A549 (cell line): ENCODE measurements at regions not wholly inside any gene's neighbourhood (a gene's known extent, or its start where the extent isn't known, plus 50 kb on each side); places are given as distances from the start of the nearest gene placed in this dataset.

ENCODE experiments used
- ATAC-seq, 2 experiments: fragments of 200-7000 bp in 1 of 2; fragments of >200 bp in 1 of 2; cut with Nextera tagmentation in 1 of 2; cut with Tn5 transposase in 1 of 2; 3 replicates each; pipeline versions ENCODE4 v1.8.0 to v1.9.1; 2018 to 2020; ENCODE audit warnings: mild to moderate bottlenecking in 1 of 2, moderate library complexity in 1 of 2
- CTCF ChIA-PET: fragments of 300-600 bp; sonication (Branson Sonifier 250); formaldehyde crosslinking; extraction: SDS; loops from one replicate; lab custom pipeline; 2021; ENCODE audit warnings: antibody characterized with exemption, inconsistent platforms; lab: Yijun Ruan, JAX
- POLR2A ChIA-PET: fragments of 350-600 bp; formaldehyde crosslinking; extraction: SDS; loops from one replicate; lab custom pipeline; 2021; ENCODE audit warnings: antibody characterized with exemption, inconsistent platforms; lab: Yijun Ruan, JAX
- DNase-seq, 2 experiments: peaks; one replicate each; pipeline versions ENCODE4 v3.0.0 to v3.0.0-alpha.2; 2011 to 2016; ENCODE audit warnings: low read depth in 1 of 2, low spot score in 1 of 2
- FAIRE-seq: peaks from 2 replicates; lab custom pipeline; 2011; peaks lifted over from hg19 to GRCh38; lab: Jason Lieb, UNC
- H3K27ac ChIP-seq, 2 experiments: fragments of >200 bp; sonication (Bioruptor Twin); formaldehyde crosslinking; 3 replicates each; pipeline ENCODE4 v1.5.1; 2016 to 2017
- H3K4me1 ChIP-seq: fragments of >200 bp; sonication (Bioruptor Twin); formaldehyde crosslinking; 3 replicates; pipeline ENCODE4 v1.6.1; 2016
- H3K4me2 ChIP-seq: fragments of >200 bp; sonication (Bioruptor Twin); formaldehyde crosslinking; 3 replicates; pipeline ENCODE4 v1.6.1; 2016
- H3K4me3 ChIP-seq: fragments of >200 bp; sonication (Bioruptor Twin); formaldehyde crosslinking; 3 replicates; pipeline ENCODE4 v1.5.1; 2016
- H3K9me3 ChIP-seq: fragments of >200 bp; sonication (Bioruptor Twin); formaldehyde crosslinking; 3 replicates; pipeline ENCODE4 v1.6.1; 2016
- ATOH8 ChIP-seq: fragments of 250-450 bp; sonication (Bioruptor Pico); IDR thresholded peaks from 2 replicates; pipeline ENCODE4 v1.5.0; 2020; ENCODE audit warnings: low read depth, mild to moderate bottlenecking, moderate library complexity
- BHLHE40 ChIP-seq: IDR thresholded peaks from 2 replicates; pipeline ENCODE4 v1.6.1; 2012; ENCODE audit warnings: low read depth, low read length, inconsistent platforms
- CBX8 ChIP-seq: fragments of 200-600 bp; sonication (generic); IDR thresholded peaks from 2 replicates; pipeline ENCODE4 v1.6.1; 2016
- CHD2 ChIP-seq: fragments of 150-350 bp; IDR thresholded peaks from 2 replicates; pipeline ENCODE4 v1.6.1; 2014; ENCODE audit warnings: low read length; ENCODE audit not compliant: partially characterized antibody
- CHD4 ChIP-seq: fragments of 200-600 bp; sonication (generic); IDR thresholded peaks from 2 replicates; pipeline ENCODE4 v1.6.1; 2016; ENCODE audit warnings: antibody characterized with exemption, mild to moderate bottlenecking, borderline replicate concordance
- E2F6 ChIP-seq: IDR thresholded peaks from 2 replicates; pipeline ENCODE4 v1.6.1; 2012; ENCODE audit warnings: low read depth, borderline replicate concordance
- ESRRA ChIP-seq: fragments of 150-350 bp; IDR thresholded peaks from 2 replicates; pipeline ENCODE4 v1.6.1; 2014; ENCODE audit warnings: mild to moderate bottlenecking, low read length, borderline replicate concordance
- FOSB ChIP-seq: fragments of 250-450 bp; sonication (Bioruptor Pico); IDR thresholded peaks from 2 replicates; pipeline ENCODE4 v1.5.0; 2020; ENCODE audit warnings: mild to moderate bottlenecking, moderate library complexity
- GATA3 ChIP-seq: IDR thresholded peaks from 2 replicates; pipeline ENCODE4 v1.6.1; 2012; ENCODE audit warnings: borderline replicate concordance
- HEYL ChIP-seq: fragments of 250-450 bp; sonication (Bioruptor Pico); IDR thresholded peaks from 2 replicates; pipeline ENCODE4 v1.8.0; 2021; ENCODE audit warnings: mild to moderate bottlenecking, moderate library complexity
- HMGXB4 ChIP-seq: fragments of 250-450 bp; sonication (Bioruptor Pico); IDR thresholded peaks from 2 replicates; pipeline ENCODE4 v1.5.0; 2021; ENCODE audit warnings: mild to moderate bottlenecking, moderate library complexity, borderline replicate concordance
- HOXB5 ChIP-seq: fragments of 250-450 bp; sonication (Bioruptor Pico); IDR thresholded peaks from 2 replicates; pipeline ENCODE4 v1.5.0; 2020; ENCODE audit warnings: mild to moderate bottlenecking, moderate library complexity
- KDM1A ChIP-seq: fragments of 200-600 bp; sonication (generic); IDR thresholded peaks from 2 replicates; pipeline ENCODE4 v1.6.1; 2016; ENCODE audit warnings: low read depth, mild to moderate bottlenecking
- MAX ChIP-seq: IDR thresholded peaks from 2 replicates; pipeline ENCODE4 v1.6.1; 2012
- MAZ ChIP-seq: fragments of 150-350 bp; IDR thresholded peaks from 2 replicates; pipeline ENCODE4 v1.6.1; 2014; ENCODE audit warnings: antibody characterized with exemption, low read depth, low read length, borderline replicate concordance
- PBX3 ChIP-seq: IDR thresholded peaks from 2 replicates; pipeline ENCODE4 v1.6.1; 2012
- POLR2A ChIP-seq: IDR thresholded peaks from 2 replicates; pipeline ENCODE4 v1.6.1; 2012; ENCODE audit warnings: mild to moderate bottlenecking, low read length
- POLR2AphosphoS2 ChIP-seq: conservative IDR thresholded peaks from 2 replicates; pipeline ENCODE4 v1.6.1; 2012; ENCODE audit warnings: low read length, improper control_type of control experiment, inconsistent platforms
- RARB ChIP-seq: fragments of 250-450 bp; sonication (Bioruptor Pico); IDR thresholded peaks from 2 replicates; pipeline ENCODE4 v1.8.0; 2021; ENCODE audit warnings: mild to moderate bottlenecking, moderate library complexity
- RFX5 ChIP-seq: fragments of 450-650 bp; IDR thresholded peaks from 2 replicates; pipeline ENCODE4 v1.7.1; 2014; ENCODE audit warnings: antibody characterized with exemption, mild to moderate bottlenecking, moderate library complexity
- TFCP2L1 ChIP-seq: fragments of 250-450 bp; sonication (Bioruptor Pico); IDR thresholded peaks from 2 replicates; pipeline ENCODE4 v1.5.0; 2021; ENCODE audit warnings: mild to moderate bottlenecking
- ZC3H11A ChIP-seq: fragments of 450-650 bp; IDR thresholded peaks from 2 replicates; pipeline ENCODE4 v1.6.1; 2014; ENCODE audit warnings: antibody characterized with exemption, mild to moderate bottlenecking
- ZSCAN20 ChIP-seq: fragments of 250-450 bp; sonication (Bioruptor Pico); IDR thresholded peaks from 2 replicates; pipeline ENCODE4 v1.8.0; 2022; ENCODE audit warnings: mild to moderate bottlenecking, moderate library complexity
- WGBS: methylation state at CpG from one replicate; pipeline ENCODE4 v1.1.6; 2017; ENCODE audit errors: missing lambda C conversion rate; 5-methylcytosine and 5-hydroxymethylcytosine counted together

- Histone ChIP-seq H3K4me2 (no peak overlapping the region), H3K4me1 (peaks cover 4% of the 10 kb centered on the region; the same call in 1 of the 3 replicates), H3K27ac (no peak overlapping the region), H3K4me3 (no peak overlapping the region), H3K9me3 (no peaks in the 10 kb centered on the region)
- CTCF ChIA-PET, result interaction anchor here (1.0 to 1.4 kb wide), 3 partner anchors 9 to 298 kb away, joined by 3 read pairs; no protein-coding TSS in a partner anchor
- no peak for ATAC-seq
- no peak for FAIRE-seq
- POLR2A ChIA-PET, result no interaction called here
- DNase-seq, result no peak
- no peak for TF ChIP-seq CHD2
- no peak for TF ChIP-seq TFCP2L1 (CRISPR knock-in tag)
- TF ChIP-seq FOSB (CRISPR knock-in tag), result no peak
- no peak for TF ChIP-seq CHD4
- no peak for TF ChIP-seq HMGXB4 (CRISPR knock-in tag)
- no peak for TF ChIP-seq E2F6
- TF ChIP-seq GATA3, result no peak
- TF ChIP-seq HOXB5 (CRISPR knock-in tag), result no peak
- no peak for TF ChIP-seq ATOH8
- TF ChIP-seq RARB (CRISPR knock-in tag), result no peak
- TF ChIP-seq CBX8, result no peak
- TF ChIP-seq KDM1A, result no peak
- no peak for TF ChIP-seq ZSCAN20
- TF ChIP-seq MAX, result no peak
- no peak for TF ChIP-seq POLR2AphosphoS2
- TF ChIP-seq HEYL, result no peak
- no peak for TF ChIP-seq BHLHE40
- TF ChIP-seq MAZ, result no peak
- 81% methylated on average over 22 of the region's 22 CpGs for WGBS
Measured at GRCh38 chr14:101330416-101331140, 230.7 kb upstream of the DIO3 start.

- Histone ChIP-seq H3K9me3 (no peaks in the 10 kb centered on the region), H3K4me2 (no peak overlapping the region), H3K4me3 (no peak overlapping the region), H3K4me1 (peaks cover 4% of the 10 kb centered on the region; the same call in 1 of the 3 replicates), H3K27ac (no peak overlapping the region)
- DNase-seq, result no peak
- TF ChIP-seq ZC3H11A (no peak), ZSCAN20 (no peak), RFX5 (no peak), ESRRA (no peak), RARB (CRISPR knock-in tag) (no peak)
- WGBS, result 84% methylated on average over 10 of the region's 10 CpGs
- ATAC-seq, result no peak
- FAIRE-seq, result no peak
- POLR2A ChIA-PET, result no interaction called here
- CTCF ChIA-PET, result interaction anchor here (1.0 to 1.4 kb wide), 3 partner anchors 8 to 298 kb away, joined by 3 read pairs; no protein-coding TSS in a partner anchor
Measured at GRCh38 chr14:101331141-101331525, 230.2 kb upstream of the DIO3 start.

GRCh38 chr14:101331661-101332169 is 229.6 kb upstream of the DIO3 start:
- 81% methylated on average over 6 of the region's 6 CpGs for WGBS
- TF ChIP-seq CHD4, result no peak
- TF ChIP-seq TFCP2L1 (CRISPR knock-in tag), result no peak
- TF ChIP-seq POLR2A, result no peak
- no peak for TF ChIP-seq PBX3
- TF ChIP-seq ESRRA, result no peak
- Histone ChIP-seq H3K27ac (no peak overlapping the region), H3K4me1 (peaks cover 4% of the 10 kb centered on the region; the same call in 1 of the 3 replicates), H3K4me2 (no peak overlapping the region), H3K4me3 (no peak overlapping the region), H3K9me3 (no peaks in the 10 kb centered on the region)
- ChIA-PET CTCF (no interaction called here), POLR2A (no interaction called here)
- no peak for DNase-seq
- no peak for ATAC-seq
- no peak for FAIRE-seq
